Keratinocyte (primary cell): ENCODE measurements at regions not wholly inside any gene's neighbourhood (a gene's known extent, or its start where the extent isn't known, plus 50 kb on each side); places are given as distances from the start of the nearest gene placed in this dataset.
"Not testable (repeated sequence)": the region's sequence is repeated elsewhere in the genome, so short reads cannot be mapped to it uniquely, and the experiment has no call there.

ENCODE experiments used
- DNase-seq: peaks from one replicate; pipeline ENCODE4 v3.0.0-alpha.2; 2011; ENCODE audit warnings: low read depth, missing footprints, low spot score
- FAIRE-seq: peaks from 2 replicates; lab custom pipeline; 2011; peaks lifted over from hg19 to GRCh38; lab: Jason Lieb, UNC
- H2AFZ ChIP-seq: 2 replicates; pipeline ENCODE4 v1.6.0; 2012; ENCODE audit warnings: low read length, control low read depth, inconsistent platforms; ENCODE audit not compliant: control insufficient read depth
- H3K27ac ChIP-seq: 2 replicates; pipeline ENCODE4 v1.5.1; 2011; ENCODE audit warnings: low read length; ENCODE audit not compliant: control insufficient read depth, insufficient read depth
- H3K27me3 ChIP-seq: 3 replicates; pipeline ENCODE4 v1.6.0; 2011; ENCODE audit warnings: low read length; ENCODE audit not compliant: control insufficient read depth, insufficient read depth; ENCODE audit errors: extremely low read depth
- H3K36me3 ChIP-seq, 2 experiments: 2 replicates in 1 of 2; 3 replicates in 1 of 2; pipeline ENCODE4 v1.5.1; 2011; ENCODE audit warnings: low read length in 2 of 2, mild to moderate bottlenecking in 1 of 2; ENCODE audit not compliant: control insufficient read depth in 2 of 2, insufficient read depth in 2 of 2; ENCODE audit errors: extremely low read depth in 1 of 2
- H3K4me1 ChIP-seq: 3 replicates; pipeline ENCODE4 v1.5.1; 2011; ENCODE audit warnings: low read length; ENCODE audit not compliant: control insufficient read depth, insufficient read depth; ENCODE audit errors: extremely low read depth
- H3K4me2 ChIP-seq: 3 replicates; pipeline ENCODE4 v1.6.0; 2011; ENCODE audit warnings: low read depth, low read length; ENCODE audit not compliant: control insufficient read depth, insufficient read depth; ENCODE audit errors: extremely low read depth
- H3K4me3 ChIP-seq, 3 experiments: fragments of 200-600 bp in 1 of 3; sonication (generic) in 1 of 3; 2 replicates in 2 of 3; 3 replicates in 1 of 3; pipeline ENCODE4 v1.5.1; 2011 to 2016; ENCODE audit warnings: low read length in 3 of 3, mild to moderate bottlenecking in 3 of 3, control low read depth in 2 of 3, inconsistent platforms in 1 of 3, low read depth in 1 of 3, mixed read lengths in 1 of 3, mixed run types in 1 of 3, moderate library complexity in 1 of 3; ENCODE audit not compliant: control insufficient read depth in 2 of 3, insufficient read depth in 2 of 3; ENCODE audit errors: extremely low read depth in 1 of 3
- H3K79me2 ChIP-seq: 2 replicates; pipeline ENCODE4 v1.6.0; 2012; ENCODE audit warnings: low read length; ENCODE audit not compliant: control insufficient read depth, insufficient read depth
- H3K9ac ChIP-seq: 3 replicates; pipeline ENCODE4 v1.6.0; 2011; ENCODE audit warnings: low read length; ENCODE audit not compliant: control insufficient read depth, insufficient read depth; ENCODE audit errors: extremely low read depth
- H3K9me1 ChIP-seq: 3 replicates; pipeline ENCODE4 v1.6.0; 2011; ENCODE audit warnings: low read length; ENCODE audit not compliant: control insufficient read depth, insufficient read depth; ENCODE audit errors: extremely low read depth
- H3K9me3 ChIP-seq: 2 replicates; pipeline ENCODE4 v1.5.1; 2012; ENCODE audit warnings: low read depth, low read length; ENCODE audit not compliant: control insufficient read depth
- H4K20me1 ChIP-seq: 3 replicates; pipeline ENCODE4 v1.6.0; 2011; ENCODE audit warnings: low read length; ENCODE audit not compliant: control insufficient read depth, insufficient read depth; ENCODE audit errors: extremely low read depth
- EZH2 ChIP-seq: IDR thresholded peaks from one replicate; pipeline ENCODE4 v1.6.1; 2012; ENCODE audit warnings: inconsistent platforms, mild to moderate bottlenecking, low read length, moderate library complexity
- dilution Hi-C: fragments of 300-500 bp; cut with MboI; formaldehyde crosslinking; loops from one replicate; pipeline ENCODE4 v1.7.0; 2020; ENCODE audit warnings: low sequenced_read_pairs; ENCODE audit not compliant: extremely low pct_ligation_motif_present
- TF ChIP-seq, protein P1 (sequence below), 3 experiments: IDR thresholded peaks in 1 of 3; conservative IDR thresholded peaks in 1 of 3; optimal IDR thresholded peaks in 1 of 3; 2 replicates in 2 of 3; 3 replicates in 1 of 3; pipeline versions ENCODE3 to v1.5.1; 2011; ENCODE audit warnings: low read length in 3 of 3, mild to moderate bottlenecking in 3 of 3, moderate library complexity in 2 of 3, control low read depth in 1 of 3, inconsistent platforms in 1 of 3; ENCODE audit not compliant: insufficient read depth in 2 of 3; ENCODE audit errors: extremely low read depth in 1 of 3

DNA sequence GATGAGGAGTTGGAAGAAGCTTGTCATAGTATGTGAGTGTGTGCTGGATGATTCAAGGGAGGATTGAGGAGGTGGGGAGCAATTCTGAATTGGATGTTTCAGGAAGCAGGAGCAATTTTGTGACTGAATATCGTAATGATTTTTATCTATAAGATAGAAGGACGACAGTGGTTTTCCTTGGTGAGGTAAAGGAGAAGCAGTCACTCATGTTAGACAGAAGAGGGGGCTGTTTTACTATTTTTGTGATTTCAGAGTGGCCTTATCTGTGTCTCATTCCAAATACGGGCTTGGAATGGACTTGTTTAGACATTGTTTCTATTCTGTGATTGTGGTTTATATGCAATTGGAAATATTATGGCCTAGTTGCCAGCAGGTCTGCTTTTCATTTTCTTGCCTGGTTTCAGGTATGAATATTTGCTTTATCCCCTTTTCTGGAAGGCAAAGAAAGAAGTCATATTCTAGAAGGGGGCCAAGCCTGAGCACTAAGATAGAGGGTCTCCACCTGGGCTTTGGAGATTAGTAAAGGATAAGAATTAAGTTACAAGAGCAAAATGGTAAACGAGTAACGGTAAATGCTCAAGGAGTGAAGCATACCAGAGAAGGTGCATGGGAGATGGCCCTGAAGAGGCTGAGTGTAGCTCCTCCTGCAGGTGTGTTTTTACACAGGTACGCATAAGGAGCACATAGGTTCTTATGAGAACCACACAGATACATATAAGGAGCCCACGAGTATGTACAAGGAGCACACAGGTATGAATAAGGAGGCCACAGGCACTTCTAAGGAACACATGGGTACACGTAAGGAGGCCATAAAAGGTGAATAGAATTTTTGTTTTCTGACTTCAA, 124.6 kb upstream of the KCNAB1 start:
- Histone ChIP-seq H4K20me1 (no peaks in the 10 kb centered on the region), H3K9me1 (no peaks in the 10 kb centered on the region), H3K9me3 (no peaks in the 10 kb centered on the region), H3K79me2 (no peaks in the 10 kb centered on the region), H3K27me3 (no peaks in the 10 kb centered on the region), H3K27ac (no peak overlapping the region), H3K4me2 (no peak overlapping the region), H3K4me1 (peaks cover 6% of the 10 kb centered on the region), H2AFZ (no peak overlapping the region), H3K9ac (no peak overlapping the region), H3K36me3 (no peaks in the 10 kb centered on the region), H3K4me3 (no peak overlapping the region)
- DNase-seq = no peak
- dilution Hi-C loops = no loop called here
- peak; percentile 71 for FAIRE-seq
- no peak for TF ChIP-seq EZH2
- TF ChIP-seq, protein P1, sequence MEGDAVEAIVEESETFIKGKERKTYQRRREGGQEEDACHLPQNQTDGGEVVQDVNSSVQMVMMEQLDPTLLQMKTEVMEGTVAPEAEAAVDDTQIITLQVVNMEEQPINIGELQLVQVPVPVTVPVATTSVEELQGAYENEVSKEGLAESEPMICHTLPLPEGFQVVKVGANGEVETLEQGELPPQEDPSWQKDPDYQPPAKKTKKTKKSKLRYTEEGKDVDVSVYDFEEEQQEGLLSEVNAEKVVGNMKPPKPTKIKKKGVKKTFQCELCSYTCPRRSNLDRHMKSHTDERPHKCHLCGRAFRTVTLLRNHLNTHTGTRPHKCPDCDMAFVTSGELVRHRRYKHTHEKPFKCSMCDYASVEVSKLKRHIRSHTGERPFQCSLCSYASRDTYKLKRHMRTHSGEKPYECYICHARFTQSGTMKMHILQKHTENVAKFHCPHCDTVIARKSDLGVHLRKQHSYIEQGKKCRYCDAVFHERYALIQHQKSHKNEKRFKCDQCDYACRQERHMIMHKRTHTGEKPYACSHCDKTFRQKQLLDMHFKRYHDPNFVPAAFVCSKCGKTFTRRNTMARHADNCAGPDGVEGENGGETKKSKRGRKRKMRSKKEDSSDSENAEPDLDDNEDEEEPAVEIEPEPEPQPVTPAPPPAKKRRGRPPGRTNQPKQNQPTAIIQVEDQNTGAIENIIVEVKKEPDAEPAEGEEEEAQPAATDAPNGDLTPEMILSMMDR (optimal IDR thresholded peaks at IDR 0.05 in 1 of 3, IDR thresholded peaks at IDR 0.05 in 1 of 3, conservative IDR thresholded peaks at IDR 0.05 in 1 of 3; ENCODE audit: extremely low read depth in 1 of 3, insufficient read depth in 2 of 3, low read length in 3 of 3) = peak; percentile 30 to 58 (median 41)

DNA sequence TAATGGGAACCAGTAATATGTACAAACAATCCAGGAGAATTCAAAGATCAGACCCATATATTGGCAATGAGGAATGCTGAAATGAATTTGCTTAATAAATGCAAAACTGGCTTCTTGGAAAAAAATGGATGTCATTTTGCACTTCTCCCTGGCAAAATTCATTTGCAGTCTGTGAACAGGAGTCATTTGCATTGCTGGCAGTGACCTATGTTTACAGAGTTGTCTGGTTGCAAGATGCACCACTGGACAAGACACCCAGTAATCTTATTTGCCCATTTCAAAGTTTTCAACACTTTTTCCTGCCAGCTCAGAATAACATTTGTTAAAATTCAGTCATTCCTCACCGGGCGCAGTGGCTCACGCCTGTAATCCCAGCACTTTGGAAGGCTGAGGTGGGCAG, 123.5 kb upstream of the KCNAB1 start:
- dilution Hi-C loops = no loop called here
- no peaks in the 10 kb centered on the region for H3K79me2 ChIP-seq
- no peak for DNase-seq
- no peaks in the 10 kb centered on the region for H3K9me1 ChIP-seq
- no peaks in the 10 kb centered on the region for H4K20me1 ChIP-seq
- H3K4me3 ChIP-seq = no peak overlapping the region
- H3K36me3 ChIP-seq = no peaks in the 10 kb centered on the region
- no peak for FAIRE-seq
- H3K9ac ChIP-seq = no peak overlapping the region
- TF ChIP-seq, protein P1 (optimal IDR thresholded peaks at IDR 0.05 in 1 of 3, IDR thresholded peaks at IDR 0.05 in 1 of 3, conservative IDR thresholded peaks at IDR 0.05 in 1 of 3; ENCODE audit: extremely low read depth in 1 of 3, insufficient read depth in 2 of 3, low read length in 3 of 3) = no peak
- no peak for TF ChIP-seq EZH2
- no peaks in the 10 kb centered on the region for H3K9me3 ChIP-seq
- H3K4me2 ChIP-seq = no peak overlapping the region
- H2AFZ ChIP-seq = no peak overlapping the region
- H3K27ac ChIP-seq = no peak overlapping the region
- peaks cover 4% of the 10 kb centered on the region for H3K4me1 ChIP-seq
- H3K27me3 ChIP-seq = no peaks in the 10 kb centered on the region

DNA sequence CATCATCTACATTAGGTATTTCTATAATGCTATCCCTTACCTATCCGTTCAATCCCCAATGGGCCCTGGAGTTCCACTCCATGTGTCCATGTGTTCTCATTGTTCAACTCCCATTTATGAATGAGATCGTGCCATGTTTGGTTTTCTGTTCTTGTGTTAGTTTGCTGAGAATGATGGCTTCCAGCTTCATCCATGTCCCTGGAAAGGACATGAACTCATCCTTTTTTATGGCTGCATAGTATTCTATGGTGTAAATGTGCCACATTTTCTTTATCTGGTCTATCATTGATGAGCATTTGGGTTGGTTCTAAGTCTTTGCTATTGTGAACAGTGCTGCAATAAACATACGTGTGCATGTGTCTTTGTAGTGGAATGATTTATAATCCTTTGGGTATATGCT, 122.2 kb upstream of the KCNAB1 start:
- dilution Hi-C loops, H3K4me2 ChIP-seq: not testable (repeated sequence)

More for the DNA sequence above, 122.2 kb upstream of the KCNAB1 start:
- not testable (repeated sequence) for DNase-seq, FAIRE-seq, H4K20me1 ChIP-seq, H3K36me3 ChIP-seq, H3K4me1 ChIP-seq, H3K79me2 ChIP-seq, H2AFZ ChIP-seq, H3K4me3 ChIP-seq, H3K27ac ChIP-seq, H3K27me3 ChIP-seq, H3K9me1 ChIP-seq, H3K9ac ChIP-seq, H3K9me3 ChIP-seq
